D341Med (cell line): ENCODE measurements at regions not wholly inside any gene's neighbourhood (a gene's known extent, or its start where the extent isn't known, plus 50 kb on each side); places are given as distances from the start of the nearest gene placed in this dataset.

ENCODE experiments used
- DNase-seq: peaks from one replicate; pipeline ENCODE4 v3.0.0; 2012; ENCODE audit warnings: low spot score

DNA sequence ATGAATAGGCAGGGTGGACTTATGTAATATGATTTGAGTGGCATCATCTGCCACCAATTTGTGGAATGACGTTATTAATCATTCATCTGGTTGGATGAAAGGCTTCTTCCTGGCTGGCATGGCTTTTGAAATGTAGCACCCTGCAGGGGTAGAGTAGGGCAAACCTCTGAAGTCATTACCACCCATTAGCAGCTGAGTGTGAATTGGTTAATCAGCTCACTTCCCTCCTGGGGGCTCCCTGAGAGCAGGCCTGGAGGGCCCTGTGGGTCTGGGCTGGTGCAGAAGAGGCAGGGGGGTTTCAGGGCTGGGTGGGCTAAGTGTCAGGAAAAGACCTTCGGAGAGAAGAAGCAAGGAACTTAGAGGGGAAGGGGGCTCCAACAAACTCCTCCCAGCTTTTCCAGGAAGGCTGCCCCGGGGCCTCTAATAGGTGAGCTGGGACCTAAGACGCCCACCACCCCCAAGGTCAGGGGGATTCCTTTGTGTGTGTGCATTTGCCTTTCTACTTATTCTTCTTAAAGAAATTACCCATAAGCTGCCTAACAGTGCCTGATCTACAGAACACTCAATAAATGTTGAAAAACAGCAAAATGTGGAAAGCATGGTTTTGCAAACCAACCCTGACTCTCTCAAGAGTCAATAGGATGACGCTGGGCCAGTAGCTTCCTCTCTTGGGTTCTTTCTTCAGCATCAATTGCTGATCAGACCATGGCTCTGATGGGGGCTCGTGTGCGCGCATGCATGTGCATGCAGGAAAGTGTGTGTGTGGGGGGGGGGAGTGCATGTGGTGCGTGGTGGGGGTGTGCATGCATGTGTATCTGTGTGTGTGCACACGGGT is 49.7 kb upstream of the ZNF516 start:
- DNase-seq: no peak
